Testis (tissue), 2 donors: ENCODE measurements at regions not wholly inside any gene's neighbourhood (a gene's known extent, or its start where the extent isn't known, plus 50 kb on each side); places are given as distances from the start of the nearest gene placed in this dataset.

ENCODE experiments used
- POLR2A ChIP-seq: fragments of 450-650 bp; IDR thresholded peaks from one replicate; pipeline ENCODE4 v1.6.1; 2017; ENCODE audit warnings: antibody characterized with exemption, mild to moderate bottlenecking, moderate library complexity
- TF ChIP-seq, protein P1 (sequence below), 3 experiments: fragments of 450-650 bp in 2 of 3; fragments of 200-600 bp in 1 of 3; sonication (generic) in 1 of 3; IDR thresholded peaks; one replicate each; pipeline ENCODE4 v1.5.1; 2016 to 2019; ENCODE audit warnings: antibody characterized with exemption in 3 of 3, mild to moderate bottlenecking in 2 of 3, moderate library complexity in 1 of 3

DNA sequence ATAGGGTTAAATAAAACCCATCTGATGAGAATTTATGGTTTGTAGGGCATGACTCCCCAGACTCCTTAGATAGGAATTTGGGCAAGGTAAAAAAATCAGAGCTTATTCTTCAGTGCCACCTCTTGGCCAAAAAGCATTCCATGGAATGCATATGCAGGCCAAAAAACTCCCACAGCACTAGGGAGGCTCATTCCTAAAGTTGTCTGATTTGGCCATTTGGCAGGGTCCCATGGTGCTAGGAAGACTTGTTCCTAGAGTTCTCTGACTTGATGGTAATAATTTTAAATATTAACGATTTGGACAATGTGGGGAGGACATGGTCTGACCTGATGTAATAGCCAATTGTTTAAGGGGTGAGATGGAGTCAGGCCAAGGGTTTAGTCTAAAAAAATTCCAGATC is 93.0 kb downstream of the SPIN4 start:
- TF ChIP-seq, protein P1, sequence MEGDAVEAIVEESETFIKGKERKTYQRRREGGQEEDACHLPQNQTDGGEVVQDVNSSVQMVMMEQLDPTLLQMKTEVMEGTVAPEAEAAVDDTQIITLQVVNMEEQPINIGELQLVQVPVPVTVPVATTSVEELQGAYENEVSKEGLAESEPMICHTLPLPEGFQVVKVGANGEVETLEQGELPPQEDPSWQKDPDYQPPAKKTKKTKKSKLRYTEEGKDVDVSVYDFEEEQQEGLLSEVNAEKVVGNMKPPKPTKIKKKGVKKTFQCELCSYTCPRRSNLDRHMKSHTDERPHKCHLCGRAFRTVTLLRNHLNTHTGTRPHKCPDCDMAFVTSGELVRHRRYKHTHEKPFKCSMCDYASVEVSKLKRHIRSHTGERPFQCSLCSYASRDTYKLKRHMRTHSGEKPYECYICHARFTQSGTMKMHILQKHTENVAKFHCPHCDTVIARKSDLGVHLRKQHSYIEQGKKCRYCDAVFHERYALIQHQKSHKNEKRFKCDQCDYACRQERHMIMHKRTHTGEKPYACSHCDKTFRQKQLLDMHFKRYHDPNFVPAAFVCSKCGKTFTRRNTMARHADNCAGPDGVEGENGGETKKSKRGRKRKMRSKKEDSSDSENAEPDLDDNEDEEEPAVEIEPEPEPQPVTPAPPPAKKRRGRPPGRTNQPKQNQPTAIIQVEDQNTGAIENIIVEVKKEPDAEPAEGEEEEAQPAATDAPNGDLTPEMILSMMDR (IDR thresholded peaks at IDR 0.05), result no peak
- no peak for TF ChIP-seq POLR2A
